SU-DHL-6 (cell line): ENCODE measurements at regions not wholly inside any gene's neighbourhood (a gene's known extent, or its start where the extent isn't known, plus 50 kb on each side); places are given as distances from the start of the nearest gene placed in this dataset.

ENCODE experiments used
- H2AFZ ChIP-seq: fragments of 200-600 bp; sonication (generic); 2 replicates; pipeline ENCODE4 v1.6.1; 2014; ENCODE audit warnings: low read depth, mild to moderate bottlenecking, moderate library complexity, mixed read lengths, antibody characterized with exemption, low read length; ENCODE audit not compliant: severe bottlenecking
- H3F3A ChIP-seq: fragments of 200-600 bp; shearing (Covaris generic); 2 replicates; pipeline ENCODE4 v1.6.0; 2016; ENCODE audit warnings: antibody characterized with exemption, mild to moderate bottlenecking; ENCODE audit not compliant: insufficient read depth
- H3K27ac ChIP-seq: fragments of 200-600 bp; sonication (generic); 2 replicates; pipeline ENCODE4 v1.5.1; 2016; ENCODE audit warnings: low read depth, mild to moderate bottlenecking, low read length, moderate library complexity, mixed read lengths
- H3K27me3 ChIP-seq: fragments of 200-600 bp; sonication (generic), shearing (Covaris generic); 2 replicates; pipeline ENCODE4 v1.6.0; 2014; ENCODE audit warnings: mild to moderate bottlenecking, low read length
- H3K36me3 ChIP-seq: fragments of 200-600 bp; sonication (generic); 2 replicates; pipeline ENCODE4 v1.6.1; 2014; ENCODE audit warnings: mild to moderate bottlenecking, low read length, mixed read lengths
- H3K4me2 ChIP-seq: fragments of 300-600, 200-600 bp; shearing (Covaris generic), sonication (generic); 2 replicates; pipeline ENCODE4 v1.6.0; 2014; ENCODE audit warnings: low read length, low read depth, mild to moderate bottlenecking; ENCODE audit not compliant: poor library complexity, severe bottlenecking
- H3K4me3 ChIP-seq: fragments of 200-600 bp; sonication (generic); 2 replicates; pipeline ENCODE4 v1.5.1; 2014; ENCODE audit warnings: antibody characterized with exemption, low read length, mild to moderate bottlenecking, mixed read lengths; ENCODE audit not compliant: insufficient read depth, poor library complexity, severe bottlenecking
- H3K79me2 ChIP-seq: fragments of 200-600 bp; sonication (generic); 2 replicates; pipeline ENCODE4 v1.6.1; 2014; ENCODE audit warnings: mild to moderate bottlenecking, low read length, moderate library complexity; ENCODE audit not compliant: insufficient read depth
- H3K9ac ChIP-seq: fragments of 200-600 bp; sonication (generic); 2 replicates; pipeline ENCODE4 v1.7.0; 2014; ENCODE audit warnings: mild to moderate bottlenecking, low read length
- H3K9me2 ChIP-seq: fragments of 200-600 bp; sonication (generic); replicated peaks from 2 replicates; pipeline ENCODE4 v1.6.1; 2014; ENCODE audit warnings: low read length; ENCODE audit not compliant: insufficient read depth
- H3K9me3 ChIP-seq: fragments of 200-600 bp; sonication (generic); 2 replicates; pipeline ENCODE4 v1.6.1; 2014; ENCODE audit warnings: low read length, mixed read lengths; ENCODE audit not compliant: insufficient read depth
- H4K20me1 ChIP-seq: fragments of 200-600 bp; sonication (generic); 2 replicates; pipeline ENCODE4 v1.6.1; 2014; ENCODE audit warnings: low read depth, mild to moderate bottlenecking, antibody characterized with exemption, low read length, moderate library complexity, mixed read lengths
- EZH2phosphoT487 ChIP-seq: fragments of 200-600 bp; sonication (generic), shearing (Covaris generic); conservative IDR thresholded peaks from 2 replicates; pipeline ENCODE4 v1.6.1; 2018; ENCODE audit warnings: mild to moderate bottlenecking, antibody characterized with exemption, low read length, moderate library complexity, mixed read lengths
- TF ChIP-seq, protein P1 (sequence below): fragments of 200-600 bp; sonication (generic); IDR thresholded peaks from one replicate; pipeline ENCODE4 v1.5.1; 2017; ENCODE audit warnings: antibody characterized with exemption, mild to moderate bottlenecking, low read length, moderate library complexity; ENCODE audit not compliant: insufficient read depth, poor library complexity, severe bottlenecking

DNA sequence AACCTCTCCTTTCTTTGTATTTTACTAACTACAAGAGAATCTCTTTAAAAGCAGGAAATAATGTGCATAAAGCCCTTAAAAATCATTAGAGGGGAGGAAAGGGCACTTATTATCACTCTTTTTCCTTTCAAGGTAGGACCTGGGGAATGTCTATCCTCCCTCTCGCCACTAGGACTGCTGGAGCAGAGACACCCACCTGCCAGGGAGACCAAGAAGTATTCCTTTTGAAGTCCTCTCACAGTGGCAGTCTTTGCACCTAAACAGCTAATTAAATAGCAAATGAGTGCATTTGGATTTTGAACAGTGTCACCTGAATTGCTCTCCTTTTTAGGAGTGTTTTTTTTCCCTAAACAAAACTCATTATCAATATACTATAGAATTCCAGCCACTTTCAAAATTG is 874.1 kb downstream of the ZPLD1 start:
- no peaks in the 10 kb centered on the region for H3F3A ChIP-seq
- no peak overlapping the region for H2AFZ ChIP-seq
- no peak overlapping the region for H3K4me3 ChIP-seq
- TF ChIP-seq, protein P1, sequence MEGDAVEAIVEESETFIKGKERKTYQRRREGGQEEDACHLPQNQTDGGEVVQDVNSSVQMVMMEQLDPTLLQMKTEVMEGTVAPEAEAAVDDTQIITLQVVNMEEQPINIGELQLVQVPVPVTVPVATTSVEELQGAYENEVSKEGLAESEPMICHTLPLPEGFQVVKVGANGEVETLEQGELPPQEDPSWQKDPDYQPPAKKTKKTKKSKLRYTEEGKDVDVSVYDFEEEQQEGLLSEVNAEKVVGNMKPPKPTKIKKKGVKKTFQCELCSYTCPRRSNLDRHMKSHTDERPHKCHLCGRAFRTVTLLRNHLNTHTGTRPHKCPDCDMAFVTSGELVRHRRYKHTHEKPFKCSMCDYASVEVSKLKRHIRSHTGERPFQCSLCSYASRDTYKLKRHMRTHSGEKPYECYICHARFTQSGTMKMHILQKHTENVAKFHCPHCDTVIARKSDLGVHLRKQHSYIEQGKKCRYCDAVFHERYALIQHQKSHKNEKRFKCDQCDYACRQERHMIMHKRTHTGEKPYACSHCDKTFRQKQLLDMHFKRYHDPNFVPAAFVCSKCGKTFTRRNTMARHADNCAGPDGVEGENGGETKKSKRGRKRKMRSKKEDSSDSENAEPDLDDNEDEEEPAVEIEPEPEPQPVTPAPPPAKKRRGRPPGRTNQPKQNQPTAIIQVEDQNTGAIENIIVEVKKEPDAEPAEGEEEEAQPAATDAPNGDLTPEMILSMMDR: no peak
- no peak for TF ChIP-seq EZH2phosphoT487
- H3K9me3 ChIP-seq: no peaks in the 10 kb centered on the region
- no peak overlapping the region for H3K9ac ChIP-seq
- H3K79me2 ChIP-seq: no peaks in the 10 kb centered on the region
- H4K20me1 ChIP-seq: no peaks in the 10 kb centered on the region
- H3K36me3 ChIP-seq: no peaks in the 10 kb centered on the region
- H3K4me2 ChIP-seq: no peak overlapping the region
- H3K27me3 ChIP-seq: no peaks in the 10 kb centered on the region
- H3K9me2 ChIP-seq: no peaks in the 10 kb centered on the region
- H3K27ac ChIP-seq: no peak overlapping the region

DNA sequence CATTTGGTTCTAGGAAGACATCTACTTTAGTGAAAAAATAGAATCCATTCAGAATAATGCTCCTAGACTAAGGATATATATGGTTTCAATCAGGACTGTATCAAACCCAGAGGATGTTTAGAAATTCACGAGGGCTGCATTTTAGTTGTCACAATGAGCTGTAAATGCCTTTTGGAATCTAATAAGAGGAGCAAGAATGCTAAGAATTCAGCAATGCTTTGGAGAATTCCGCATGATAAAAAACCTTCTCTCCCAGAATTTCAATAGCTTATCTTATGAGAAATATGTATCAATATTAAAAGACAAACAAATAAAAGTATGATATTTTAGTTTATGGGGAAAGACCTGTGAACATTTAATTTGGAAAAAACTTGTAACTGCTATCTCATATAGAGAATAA is 885.1 kb downstream of the ZPLD1 start:
- H3K27me3 ChIP-seq: no peaks in the 10 kb centered on the region
- no peaks in the 10 kb centered on the region for H3K9me3 ChIP-seq
- no peak overlapping the region for H3K27ac ChIP-seq
- H3K9ac ChIP-seq: no peak overlapping the region
- H3K4me2 ChIP-seq: no peak overlapping the region
- no peak overlapping the region for H2AFZ ChIP-seq
- no peaks in the 10 kb centered on the region for H3K9me2 ChIP-seq
- H4K20me1 ChIP-seq: no peaks in the 10 kb centered on the region; the same call in 1 of the 2 replicates
- no peaks in the 10 kb centered on the region for H3K79me2 ChIP-seq
- H3K4me3 ChIP-seq: no peak overlapping the region
- no peaks in the 10 kb centered on the region for H3F3A ChIP-seq
- no peaks in the 10 kb centered on the region for H3K36me3 ChIP-seq
- TF ChIP-seq, protein P1: no peak
- no peak for TF ChIP-seq EZH2phosphoT487

DNA sequence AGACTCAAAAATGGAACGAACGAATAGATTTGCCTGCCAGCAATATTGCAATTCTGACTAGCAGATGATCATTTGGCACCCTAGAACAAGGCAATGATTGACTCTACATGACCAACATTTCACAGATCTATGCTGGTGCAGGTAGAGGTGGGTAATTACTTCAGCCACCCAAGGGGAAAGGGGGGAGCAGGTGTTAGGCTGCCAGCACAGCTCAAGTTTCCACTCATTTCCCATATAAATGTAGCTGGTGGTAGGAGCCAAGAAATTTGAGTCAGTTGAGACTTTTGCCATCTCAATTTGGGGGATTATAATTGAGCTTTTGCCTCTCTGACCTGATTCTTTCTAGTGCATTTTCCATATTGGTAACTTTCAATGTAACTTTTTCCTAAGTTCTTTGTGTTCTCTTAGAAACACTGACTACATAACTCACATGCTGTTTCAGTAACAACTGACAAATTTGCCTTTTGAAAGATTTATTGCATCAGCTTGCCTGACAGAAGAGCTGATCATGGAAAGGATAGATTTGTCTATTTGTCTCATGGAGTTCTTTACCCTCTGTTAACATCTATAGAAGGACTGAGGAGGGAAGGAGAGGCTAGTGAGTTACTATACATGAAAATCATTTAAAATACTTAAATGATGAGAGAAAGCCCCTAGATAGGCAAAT is 902.5 kb downstream of the ZPLD1 start:
- TF ChIP-seq, protein P1: no peak
- TF ChIP-seq EZH2phosphoT487: no peak
- H3K4me3 ChIP-seq: no peak overlapping the region
- no peaks in the 10 kb centered on the region for H4K20me1 ChIP-seq
- no peak overlapping the region for H3K9ac ChIP-seq
- no peaks in the 10 kb centered on the region for H3K27me3 ChIP-seq
- no peaks in the 10 kb centered on the region for H3K36me3 ChIP-seq
- H3K4me2 ChIP-seq: no peak overlapping the region
- no peaks in the 10 kb centered on the region for H3F3A ChIP-seq
- no peak overlapping the region for H2AFZ ChIP-seq
- no peaks in the 10 kb centered on the region for H3K9me2 ChIP-seq
- H3K9me3 ChIP-seq: no peaks in the 10 kb centered on the region
- no peak overlapping the region for H3K27ac ChIP-seq
- no peaks in the 10 kb centered on the region for H3K79me2 ChIP-seq
